Femur (tissue), 1 donor: ENCODE measurements at regions not wholly inside any gene's neighbourhood (a gene's known extent, or its start where the extent isn't known, plus 50 kb on each side); places are given as distances from the start of the nearest gene placed in this dataset.

Source experiments
- DNase-seq: peaks from one replicate; pipeline ENCODE4 v3.0.0-alpha.2; 2017

DNA sequence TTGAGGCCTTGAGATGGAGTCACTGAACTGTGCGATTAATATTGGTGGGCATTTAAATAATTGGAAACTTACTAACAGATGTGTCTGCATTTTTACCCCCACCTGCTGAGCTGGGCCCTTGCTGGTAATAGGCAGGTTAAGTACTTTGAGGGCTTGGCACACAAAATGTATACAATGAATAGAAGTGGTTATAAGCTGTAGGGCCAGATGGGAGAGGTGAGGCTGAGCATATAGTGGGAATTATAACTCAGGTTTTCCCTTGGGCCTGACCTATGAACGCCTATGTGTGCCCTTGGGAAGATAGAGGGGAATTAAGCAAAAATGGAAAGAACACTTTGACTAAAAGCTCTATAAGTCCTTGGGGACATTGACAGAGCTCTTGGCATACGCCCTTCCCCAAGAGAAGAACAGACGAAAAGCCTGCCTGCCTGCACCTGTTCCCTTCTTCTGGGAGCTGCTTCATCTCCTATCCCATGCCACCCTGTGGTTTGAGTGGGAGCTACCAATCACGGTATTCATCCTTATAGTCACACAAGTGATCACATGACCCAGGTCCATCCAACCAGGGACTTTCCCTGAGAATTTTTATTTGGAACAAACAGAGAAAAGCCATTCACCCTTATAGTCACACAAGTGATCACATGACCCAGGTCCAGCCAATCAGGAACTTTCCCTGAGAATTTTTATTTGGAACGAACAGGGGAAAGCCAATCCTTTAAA lies 260.7 kb upstream of the CSF3R start:
- no peak for DNase-seq

- no peak for DNase-seq
Measured at GRCh38 chr1:36741066-36741465, 258.4 kb upstream of the CSF3R start.

- DNase-seq: no peak
Measured at GRCh38 chr1:36740446-36740845, 257.7 kb upstream of the CSF3R start.

GRCh38 chr1:36739703-36740289 lies 257.1 kb upstream of the CSF3R start:
- DNase-seq: no peak

- DNase-seq: no peak
Measured at GRCh38 chr1:36738245-36738644, 255.5 kb upstream of the CSF3R start.

DNA sequence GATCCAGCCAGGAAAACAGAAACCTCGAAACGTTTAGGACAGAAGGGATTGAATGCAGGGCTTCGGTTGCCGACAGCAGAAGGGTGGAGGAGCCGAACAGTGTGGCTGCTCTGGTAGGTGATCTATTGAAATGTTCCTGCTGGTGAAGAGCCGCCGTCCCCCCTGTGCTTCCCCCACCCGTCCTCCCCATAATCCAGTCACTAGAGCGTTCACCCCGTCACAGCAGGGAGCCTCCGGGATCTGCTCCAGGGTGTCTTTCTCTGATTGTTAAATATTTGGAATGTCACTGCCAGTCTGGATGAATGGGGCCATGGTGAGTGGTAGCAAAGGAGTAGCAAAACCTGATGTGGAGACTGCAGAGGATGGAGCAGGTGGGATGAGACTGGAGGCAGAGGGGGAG lies 255.1 kb upstream of the CSF3R start:
- DNase-seq: no peak

DNA sequence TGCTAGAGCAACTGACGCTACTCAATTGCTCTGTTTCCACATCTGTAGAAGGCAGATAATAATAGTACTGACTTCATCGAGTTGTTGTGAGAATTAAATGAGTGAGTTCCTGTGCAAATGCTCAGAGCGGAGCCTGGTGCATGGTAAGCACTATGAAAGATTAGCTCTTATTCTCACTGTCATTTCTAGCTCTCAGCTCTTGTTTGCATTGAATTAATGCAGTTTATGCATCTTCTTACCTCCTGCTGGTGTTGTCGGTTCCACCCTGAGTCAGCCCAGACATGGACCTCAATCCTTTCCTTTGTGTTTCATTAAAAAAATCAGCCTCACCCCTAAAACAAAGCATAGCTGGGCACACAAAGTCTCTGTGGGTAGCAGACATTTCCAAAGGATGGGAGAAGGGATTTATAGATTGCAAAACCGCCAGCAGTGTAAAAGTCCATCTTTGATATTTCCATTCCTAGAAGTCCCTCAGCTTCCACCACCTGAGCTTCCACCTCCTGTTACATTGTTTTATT lies 254.4 kb upstream of the CSF3R start:
- DNase-seq: no peak

DNA sequence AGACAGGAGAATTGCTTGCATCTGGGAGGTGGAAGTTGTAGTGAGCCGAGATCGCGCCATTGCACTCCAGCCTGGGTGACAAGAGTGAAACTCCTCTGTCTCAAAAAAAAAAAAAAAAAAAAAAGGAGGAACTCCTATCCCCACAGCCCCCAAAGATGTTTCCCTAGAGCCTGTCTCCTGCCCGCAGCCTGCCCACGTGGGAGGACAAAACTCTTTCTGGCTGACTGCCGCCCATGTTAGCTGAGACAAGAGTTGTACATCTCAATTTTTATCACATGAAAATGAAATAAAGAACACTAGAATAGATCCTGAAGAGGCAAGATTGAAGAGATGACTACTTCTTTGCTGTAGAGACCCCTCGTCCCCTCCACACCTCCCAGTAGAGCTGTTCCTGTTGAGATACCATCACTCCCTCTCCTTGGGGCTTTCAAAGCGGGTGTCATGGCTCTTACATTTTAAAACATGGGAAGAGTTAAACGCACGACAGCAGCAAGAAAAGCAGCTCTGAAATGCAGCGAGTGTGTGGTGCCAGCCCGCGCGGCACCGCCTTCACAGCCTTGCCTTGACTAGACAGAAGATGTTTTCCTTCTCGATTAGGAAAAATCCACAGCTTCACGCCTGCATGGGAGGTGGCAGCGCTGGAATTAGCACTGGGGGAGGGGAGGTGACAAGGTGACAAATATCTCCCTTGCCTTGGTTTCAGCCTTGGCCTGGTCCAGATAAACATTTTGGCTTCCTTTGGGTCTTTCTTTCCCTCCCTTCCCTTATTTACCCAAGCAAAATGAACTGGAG lies 253.4 kb upstream of the CSF3R start:
- no peak for DNase-seq

DNA sequence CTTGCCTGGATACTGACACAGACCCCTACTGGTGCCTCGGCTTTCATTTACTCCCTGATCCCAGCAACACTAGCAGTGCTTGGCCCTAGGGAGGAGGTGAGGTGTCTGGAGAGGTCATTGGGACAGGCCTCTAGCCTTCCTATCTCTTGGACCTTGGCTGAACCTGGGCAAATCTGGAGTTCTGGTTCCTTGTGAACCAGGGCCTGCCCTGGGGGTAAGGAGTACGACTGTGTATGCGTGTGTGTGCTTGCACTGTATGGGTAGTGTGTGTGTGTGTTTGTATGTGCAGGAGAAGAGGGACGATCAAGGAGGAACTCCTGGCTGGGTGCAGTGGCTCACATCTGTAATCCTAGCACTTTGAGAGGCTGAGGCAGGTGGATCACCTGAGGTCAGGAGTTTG lies 252.7 kb upstream of the CSF3R start:
- DNase-seq: no peak

- no peak for DNase-seq
Measured at GRCh38 chr1:36734356-36734755, 251.6 kb upstream of the CSF3R start.

GRCh38 chr1:36733748-36734147 lies 251.0 kb upstream of the CSF3R start:
- DNase-seq: no peak

DNA sequence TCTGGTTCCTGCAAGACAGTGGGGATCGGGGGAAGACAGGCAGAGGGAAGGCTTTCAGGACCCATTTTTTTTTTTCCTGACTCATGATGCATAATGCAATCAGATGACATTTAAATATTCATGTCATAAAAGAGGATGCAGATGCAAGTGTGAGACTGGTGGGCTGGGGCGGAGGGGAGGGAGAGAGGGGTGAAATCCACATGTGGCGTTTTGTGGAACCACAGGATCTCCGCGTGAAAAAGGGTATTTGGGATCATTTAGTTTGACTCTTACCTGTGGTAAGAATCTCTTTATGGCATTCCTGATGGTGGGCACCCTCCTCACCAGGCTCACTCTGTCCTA lies 249.3 kb upstream of the CSF3R start:
- no peak for DNase-seq

GRCh38 chr1:36731226-36732014 lies 248.7 kb upstream of the CSF3R start:
- no peak for DNase-seq

DNA sequence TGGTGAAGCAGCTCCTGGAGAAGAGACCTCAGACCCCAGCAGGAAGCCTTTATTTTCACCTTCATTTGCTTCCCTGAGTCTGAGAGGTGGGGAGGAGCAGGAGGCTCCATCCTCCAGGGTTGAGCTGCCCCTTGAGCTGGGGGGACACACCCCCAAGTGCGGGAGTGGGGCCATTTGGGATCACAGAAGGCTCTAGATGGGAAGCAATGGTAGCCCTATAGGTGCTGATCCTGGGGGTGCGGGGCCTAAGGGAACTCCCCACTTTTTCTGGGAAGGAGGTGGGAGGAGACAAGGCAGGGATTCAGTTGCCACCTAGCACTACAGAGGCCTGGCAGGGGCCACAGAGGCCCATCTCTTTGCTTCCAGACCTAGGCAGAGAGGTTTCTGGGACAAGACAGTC lies 247.9 kb upstream of the CSF3R start:
- DNase-seq: no peak

GRCh38 chr1:36729716-36730510 lies 247.2 kb upstream of the CSF3R start:
- DNase-seq: no peak

DNA sequence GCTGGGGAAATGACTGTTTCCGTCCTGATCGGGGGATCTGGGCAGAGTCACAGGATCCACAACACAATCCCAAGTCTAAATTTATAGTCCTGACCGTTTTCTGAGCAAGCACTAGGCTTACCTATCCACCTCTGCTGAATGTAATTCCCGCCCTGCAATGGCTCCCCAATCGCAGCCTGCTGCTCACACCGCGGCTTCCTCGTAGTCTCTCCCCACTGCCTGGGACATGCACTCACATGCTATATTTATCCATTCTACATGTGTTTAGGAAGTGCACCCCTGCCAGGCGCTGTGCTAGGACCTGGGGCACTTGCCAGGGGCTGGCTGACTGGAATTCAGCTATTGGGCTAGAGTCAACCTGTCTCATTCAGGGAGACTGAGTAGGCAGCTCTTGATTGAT lies 246.6 kb upstream of the CSF3R start:
- DNase-seq: no peak

DNA sequence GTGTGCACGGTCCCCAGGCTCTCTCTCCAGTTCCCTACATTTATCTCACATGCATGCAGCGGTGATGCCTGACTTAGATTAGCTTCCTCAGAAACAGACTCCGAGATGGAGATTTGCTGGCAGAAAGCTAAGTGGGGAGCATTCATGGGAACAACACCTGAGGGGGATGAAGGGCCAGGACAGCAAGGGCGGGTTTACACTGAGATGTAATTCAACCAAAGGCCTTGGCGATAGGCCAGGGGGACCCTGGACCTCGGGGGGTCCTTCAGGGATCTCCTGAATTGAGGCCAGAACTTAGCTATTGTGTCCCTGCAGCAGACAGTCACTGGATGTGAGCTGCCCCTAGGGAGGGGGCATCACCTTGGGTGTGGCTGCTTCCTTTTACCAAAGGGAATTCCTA lies 246.1 kb upstream of the CSF3R start:
- no peak for DNase-seq

GRCh38 chr1:36728051-36728450 lies 245.3 kb upstream of the CSF3R start:
- no peak for DNase-seq

GRCh38 chr1:36725151-36725550 lies 242.4 kb upstream of the CSF3R start:
- no peak for DNase-seq

- DNase-seq: no peak
Measured at GRCh38 chr1:36723813-36724212, 241.1 kb upstream of the CSF3R start.

DNA sequence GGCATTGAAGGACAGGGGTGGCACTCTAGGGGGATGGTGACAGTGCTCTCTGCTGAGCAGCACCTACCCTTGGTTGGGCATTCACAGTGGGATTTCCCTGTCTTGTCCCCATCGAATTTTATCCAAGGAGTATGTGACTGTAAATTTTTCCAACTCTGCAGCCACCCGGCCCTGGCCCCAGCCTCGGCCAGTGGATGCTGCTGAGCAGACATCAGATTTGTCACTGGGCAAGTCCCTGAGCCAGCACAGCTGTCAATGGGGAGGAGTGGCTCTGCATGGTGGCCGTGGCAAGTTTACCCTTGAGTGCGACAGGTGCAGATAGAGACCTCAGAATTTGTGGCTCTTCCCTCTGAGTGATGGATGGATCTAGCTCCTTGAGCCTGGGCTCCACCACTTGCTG lies 240.2 kb upstream of the CSF3R start:
- DNase-seq: no peak

GRCh38 chr1:36721261-36721660 lies 238.5 kb upstream of the CSF3R start:
- no peak for DNase-seq
